GM12874 (cell line): ENCODE measurements at regions not wholly inside any gene's neighbourhood (a gene's known extent, or its start where the extent isn't known, plus 50 kb on each side); places are given as distances from the start of the nearest gene placed in this dataset.

ENCODE experiments used
- CTCF ChIP-seq: IDR thresholded peaks from 2 replicates; pipeline ENCODE4 v1.5.1; 2011; ENCODE audit warnings: low read depth, mild to moderate bottlenecking, control low read depth, low read length, moderate library complexity; ENCODE audit not compliant: insufficient read depth

- TF ChIP-seq CTCF = no peak
These were observed 200.5 kb downstream of the MACC1 start for GRCh38 chr7:20016669-20017068.

- TF ChIP-seq CTCF = no peak
These were observed 203.6 kb downstream of the MACC1 start for GRCh38 chr7:20013536-20013935.

GRCh38 chr7:20012100-20012499 lies 205.1 kb downstream of the MACC1 start:
- no peak for TF ChIP-seq CTCF

- no peak for TF ChIP-seq CTCF
These were observed 206.3 kb downstream of the MACC1 start for GRCh38 chr7:20010877-20011276.

- TF ChIP-seq CTCF = no peak
These were observed 209.7 kb downstream of the MACC1 start for GRCh38 chr7:20007510-20007909.

- no peak for TF ChIP-seq CTCF
These were observed 212.1 kb downstream of the MACC1 start for GRCh38 chr7:20005081-20005480.

- no peak for TF ChIP-seq CTCF
These were observed 217.5 kb downstream of the MACC1 start for GRCh38 chr7:19999681-20000080.

GRCh38 chr7:19991936-19992335 lies 218.5 kb upstream of the TMEM196 start:
- TF ChIP-seq CTCF = no peak
